GM23338 (cell line): ENCODE measurements at regions not wholly inside any gene's neighbourhood (a gene's known extent, or its start where the extent isn't known, plus 50 kb on each side); places are given as distances from the start of the nearest gene placed in this dataset.
A peak's percentile ranks its signal among the peaks of the same experiment; 100 is the strongest.

ENCODE experiments used
- ATAC-seq: fragments of 200-7000 bp; cut with Tn5 transposase; 3 replicates; pipeline ENCODE4 v1.9.1; 2020
- DNase-seq: peaks from one replicate; pipeline ENCODE4 v3.0.0-alpha.2; 2015; ENCODE audit warnings: low spot score
- H2AFZ ChIP-seq: fragments of 200-600 bp; sonication (generic); 2 replicates; pipeline ENCODE4 v1.8.0; 2016; ENCODE audit warnings: antibody characterized with exemption, mild to moderate bottlenecking, moderate library complexity
- H3F3A ChIP-seq: fragments of 200-600 bp; sonication (generic); replicated peaks from 2 replicates; pipeline ENCODE4 v1.8.0; 2017; ENCODE audit warnings: antibody characterized with exemption, mixed run types, low read depth
- H3K27ac ChIP-seq: fragments of 200-600 bp; sonication (generic); 2 replicates; pipeline ENCODE4 v1.6.1; 2016; ENCODE audit warnings: low read depth
- H3K27me3 ChIP-seq: fragments of 200-600 bp; sonication (generic); 2 replicates; pipeline ENCODE4 v1.8.0; 2016; ENCODE audit warnings: mild to moderate bottlenecking, mixed run types, moderate library complexity; ENCODE audit not compliant: insufficient read depth
- H3K36me3 ChIP-seq: fragments of 200-600 bp; sonication (generic); 2 replicates; pipeline ENCODE4 v1.8.0; 2016; ENCODE audit warnings: mild to moderate bottlenecking; ENCODE audit not compliant: insufficient read depth
- H3K4me1 ChIP-seq: fragments of 200-600 bp; sonication (generic); 2 replicates; pipeline ENCODE4 v1.8.0; 2016; ENCODE audit warnings: mild to moderate bottlenecking, moderate library complexity; ENCODE audit not compliant: insufficient read depth
- H3K4me2 ChIP-seq: fragments of 200-600 bp; sonication (generic); 2 replicates; pipeline ENCODE4 v1.7.1; 2017; ENCODE audit warnings: mixed run types
- H3K4me3 ChIP-seq: fragments of 200-600 bp; sonication (generic); 2 replicates; pipeline ENCODE4 v1.6.1; 2016; ENCODE audit warnings: mixed run types
- H3K79me2 ChIP-seq: fragments of 200-600 bp; sonication (generic); replicated peaks from 2 replicates; pipeline ENCODE4 v1.8.0; 2017; ENCODE audit warnings: mild to moderate bottlenecking; ENCODE audit not compliant: insufficient read depth
- H3K9me2 ChIP-seq: fragments of 200-600 bp; sonication (generic); 2 replicates; pipeline ENCODE4 v1.8.0; 2017; ENCODE audit not compliant: insufficient read depth
- H4K20me1 ChIP-seq: fragments of 200-600 bp; sonication (generic); replicated peaks from 2 replicates; pipeline ENCODE4 v1.8.0; 2017; ENCODE audit warnings: mild to moderate bottlenecking; ENCODE audit not compliant: insufficient read depth
- H3K27ac Mint-ChIP-seq: 2 replicates; pipeline ENCODE4 v1.8.0; 2020; ENCODE audit warnings: inconsistent platforms, mild to moderate bottlenecking, moderate library complexity, mixed read lengths
- H3K27me3 Mint-ChIP-seq: 3 replicates; pipeline ENCODE4 v1.8.0; 2022; ENCODE audit warnings: low read depth, mild to moderate bottlenecking, moderate library complexity, mixed read lengths, inconsistent platforms; ENCODE audit not compliant: insufficient read depth, poor library complexity
- H3K36me3 Mint-ChIP-seq: 3 replicates; pipeline ENCODE4 v1.8.0; 2021; ENCODE audit warnings: low read depth, mild to moderate bottlenecking, inconsistent platforms, moderate library complexity, mixed read lengths
- H3K4me1 Mint-ChIP-seq: 3 replicates; pipeline ENCODE4 v1.8.0; 2020; ENCODE audit warnings: mild to moderate bottlenecking, inconsistent platforms, mixed read lengths
- H3K4me3 Mint-ChIP-seq: 3 replicates; pipeline ENCODE4 v1.8.0; 2021; ENCODE audit warnings: moderate library complexity, mild to moderate bottlenecking, inconsistent platforms, mixed read lengths
- H3K9me3 Mint-ChIP-seq: 3 replicates; pipeline ENCODE4 v1.8.0; 2020; ENCODE audit warnings: moderate library complexity, mild to moderate bottlenecking, inconsistent platforms, mixed read lengths
- EZH2 ChIP-seq: fragments of 200-600 bp; sonication (generic); IDR thresholded peaks from one replicate; pipeline ENCODE4 v1.8.0; 2017; ENCODE audit warnings: antibody characterized with exemption, mild to moderate bottlenecking, low read depth; ENCODE audit not compliant: unreplicated experiment
- EZH2phosphoT487 ChIP-seq: fragments of 200-600 bp; sonication (generic); IDR thresholded peaks from one replicate; pipeline ENCODE4 v1.8.1; 2018; ENCODE audit warnings: antibody characterized with exemption; ENCODE audit not compliant: unreplicated experiment
- JUNB ChIP-seq: IDR thresholded peaks from one replicate; pipeline ENCODE4 v1.6.1; 2016; ENCODE audit warnings: antibody characterized with exemption; ENCODE audit not compliant: unreplicated experiment
- NANOG ChIP-seq: IDR thresholded peaks from 2 replicates; pipeline ENCODE4 v1.6.1; 2016; ENCODE audit warnings: antibody characterized with exemption, borderline replicate concordance
- POLR2AphosphoS5 ChIP-seq: IDR thresholded peaks from 2 replicates; pipeline ENCODE4 v1.6.1; 2016; ENCODE audit warnings: antibody characterized with exemption, low read depth
- REST ChIP-seq: IDR thresholded peaks from one replicate; pipeline ENCODE4 v1.6.1; 2018; ENCODE audit warnings: antibody characterized with exemption; ENCODE audit not compliant: unreplicated experiment
- ZNF114 ChIP-seq: fragments of 250-450 bp; sonication (Bioruptor Pico); IDR thresholded peaks from 2 replicates; pipeline ENCODE4 v1.5.0; 2020; ENCODE audit warnings: mild to moderate bottlenecking, moderate library complexity
- TF ChIP-seq, protein P1 (sequence below): fragments of 250-450 bp; sonication (Bioruptor Pico); IDR thresholded peaks from 2 replicates; pipeline ENCODE4 v1.5.0; 2020; ENCODE audit warnings: mild to moderate bottlenecking, moderate library complexity
- TF ChIP-seq, protein P2 (sequence below), 2 experiments: fragments of 200-600 bp in 1 of 2; sonication (generic) in 1 of 2; conservative IDR thresholded peaks; 2 replicates each; pipeline versions ENCODE4 v1.5.1 to v1.6.1; 2016 to 2017; ENCODE audit warnings: antibody characterized with exemption in 2 of 2, low read depth in 2 of 2, mild to moderate bottlenecking in 2 of 2, moderate library complexity in 1 of 2

GRCh38 chr13:54357284-54357933, 1328.8 kb downstream of the OLFM4 start:
- TF ChIP-seq EZH2 (no peak), JUNB (no peak), ZNF114 (CRISPR knock-in tag) (peak; percentile 68; the same call in 1 of the 2 replicates), POLR2AphosphoS5 (no peak)
- TF ChIP-seq, protein P1, sequence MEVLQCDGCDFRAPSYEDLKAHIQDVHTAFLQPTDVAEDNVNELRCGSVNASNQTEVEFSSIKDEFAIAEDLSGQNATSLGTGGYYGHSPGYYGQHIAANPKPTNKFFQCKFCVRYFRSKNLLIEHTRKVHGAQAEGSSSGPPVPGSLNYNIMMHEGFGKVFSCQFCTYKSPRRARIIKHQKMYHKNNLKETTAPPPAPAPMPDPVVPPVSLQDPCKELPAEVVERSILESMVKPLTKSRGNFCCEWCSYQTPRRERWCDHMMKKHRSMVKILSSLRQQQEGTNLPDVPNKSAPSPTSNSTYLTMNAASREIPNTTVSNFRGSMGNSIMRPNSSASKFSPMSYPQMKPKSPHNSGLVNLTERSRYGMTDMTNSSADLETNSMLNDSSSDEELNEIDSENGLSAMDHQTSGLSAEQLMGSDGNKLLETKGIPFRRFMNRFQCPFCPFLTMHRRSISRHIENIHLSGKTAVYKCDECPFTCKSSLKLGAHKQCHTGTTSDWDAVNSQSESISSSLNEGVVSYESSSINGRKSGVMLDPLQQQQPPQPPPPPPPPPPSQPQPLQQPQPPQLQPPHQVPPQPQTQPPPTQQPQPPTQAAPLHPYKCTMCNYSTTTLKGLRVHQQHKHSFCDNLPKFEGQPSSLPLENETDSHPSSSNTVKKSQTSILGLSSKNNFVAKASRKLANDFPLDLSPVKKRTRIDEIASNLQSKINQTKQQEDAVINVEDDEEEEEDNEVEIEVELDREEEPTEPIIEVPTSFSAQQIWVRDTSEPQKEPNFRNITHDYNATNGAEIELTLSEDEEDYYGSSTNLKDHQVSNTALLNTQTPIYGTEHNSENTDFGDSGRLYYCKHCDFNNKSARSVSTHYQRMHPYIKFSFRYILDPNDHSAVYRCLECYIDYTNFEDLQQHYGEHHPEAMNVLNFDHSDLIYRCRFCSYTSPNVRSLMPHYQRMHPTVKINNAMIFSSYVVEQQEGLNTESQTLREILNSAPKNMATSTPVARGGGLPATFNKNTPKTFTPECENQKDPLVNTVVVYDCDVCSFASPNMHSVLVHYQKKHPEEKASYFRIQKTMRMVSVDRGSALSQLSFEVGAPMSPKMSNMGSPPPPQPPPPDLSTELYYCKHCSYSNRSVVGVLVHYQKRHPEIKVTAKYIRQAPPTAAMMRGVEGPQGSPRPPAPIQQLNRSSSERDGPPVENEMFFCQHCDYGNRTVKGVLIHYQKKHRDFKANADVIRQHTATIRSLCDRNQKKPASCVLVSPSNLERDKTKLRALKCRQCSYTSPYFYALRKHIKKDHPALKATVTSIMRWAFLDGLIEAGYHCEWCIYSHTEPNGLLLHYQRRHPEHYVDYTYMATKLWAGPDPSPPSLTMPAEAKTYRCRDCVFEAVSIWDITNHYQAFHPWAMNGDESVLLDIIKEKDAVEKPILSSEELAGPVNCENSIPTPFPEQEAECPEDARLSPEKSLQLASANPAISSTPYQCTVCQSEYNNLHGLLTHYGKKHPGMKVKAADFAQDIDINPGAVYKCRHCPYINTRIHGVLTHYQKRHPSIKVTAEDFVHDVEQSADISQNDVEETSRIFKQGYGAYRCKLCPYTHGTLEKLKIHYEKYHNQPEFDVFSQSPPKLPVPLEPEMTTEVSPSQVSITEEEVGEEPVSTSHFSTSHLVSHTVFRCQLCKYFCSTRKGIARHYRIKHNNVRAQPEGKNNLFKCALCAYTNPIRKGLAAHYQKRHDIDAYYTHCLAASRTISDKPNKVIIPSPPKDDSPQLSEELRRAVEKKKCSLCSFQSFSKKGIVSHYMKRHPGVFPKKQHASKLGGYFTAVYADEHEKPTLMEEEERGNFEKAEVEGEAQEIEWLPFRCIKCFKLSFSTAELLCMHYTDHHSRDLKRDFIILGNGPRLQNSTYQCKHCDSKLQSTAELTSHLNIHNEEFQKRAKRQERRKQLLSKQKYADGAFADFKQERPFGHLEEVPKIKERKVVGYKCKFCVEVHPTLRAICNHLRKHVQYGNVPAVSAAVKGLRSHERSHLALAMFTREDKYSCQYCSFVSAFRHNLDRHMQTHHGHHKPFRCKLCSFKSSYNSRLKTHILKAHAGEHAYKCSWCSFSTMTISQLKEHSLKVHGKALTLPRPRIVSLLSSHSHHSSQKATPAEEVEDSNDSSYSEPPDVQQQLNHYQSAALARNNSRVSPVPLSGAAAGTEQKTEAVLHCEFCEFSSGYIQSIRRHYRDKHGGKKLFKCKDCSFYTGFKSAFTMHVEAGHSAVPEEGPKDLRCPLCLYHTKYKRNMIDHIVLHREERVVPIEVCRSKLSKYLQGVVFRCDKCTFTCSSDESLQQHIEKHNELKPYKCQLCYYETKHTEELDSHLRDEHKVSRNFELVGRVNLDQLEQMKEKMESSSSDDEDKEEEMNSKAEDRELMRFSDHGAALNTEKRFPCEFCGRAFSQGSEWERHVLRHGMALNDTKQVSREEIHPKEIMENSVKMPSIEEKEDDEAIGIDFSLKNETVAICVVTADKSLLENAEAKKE, result peak; percentile 86
- Histone ChIP-seq H3K9me2 (no peaks in the 10 kb centered on the region), H2AFZ (no peak overlapping the region), H3K36me3 (no peaks in the 10 kb centered on the region), H3K27me3 (no peaks in the 10 kb centered on the region), H3K4me2 (peak overlapping the region; percentile 56), H3K4me1 (peaks cover 24% of the 10 kb centered on the region), H3K27ac (peak overlapping the region; percentile 83), H3K4me3 (peak overlapping the region; percentile 16; the same call in 1 of the 2 replicates), H3F3A (0 out of 2 replicates have a peak, but pooled peaks cover 6% of the 10 kb centered on the region), H4K20me1 (no peaks in the 10 kb centered on the region), H3K79me2 (no peaks in the 10 kb centered on the region)
- Mint-ChIP-seq H3K36me3 (peaks cover 25% of the 10 kb centered on the region), H3K9me3 (peaks cover 14% of the 10 kb centered on the region), H3K27ac (peak overlapping the region; percentile 95), H3K4me1 (peaks cover 34% of the 10 kb centered on the region), H3K4me3 (peak overlapping the region; percentile 45; the same call in 1 of the 3 replicates), H3K27me3 (no peaks in the 10 kb centered on the region)
- peak; percentile 34 for DNase-seq
- ATAC-seq, result peak; percentile 85

- Histone ChIP-seq H3K27me3 (no peaks in the 10 kb centered on the region), H4K20me1 (no peaks in the 10 kb centered on the region), H3K9me2 (no peaks in the 10 kb centered on the region), H2AFZ (no peak overlapping the region), H3F3A (0 out of 2 replicates have a peak, but pooled peaks cover 3% of the 10 kb centered on the region), H3K79me2 (no peaks in the 10 kb centered on the region), H3K27ac (no peak overlapping the region), H3K4me3 (no peak overlapping the region), H3K4me2 (no peak overlapping the region), H3K36me3 (no peaks in the 10 kb centered on the region), H3K4me1 (peaks cover 11% of the 10 kb centered on the region)
- H3K27me3 Mint-ChIP-seq, result no peaks in the 10 kb centered on the region
- DNase-seq (no peak), ATAC-seq (no peak)
- H3K4me3 Mint-ChIP-seq, result no peak overlapping the region
- H3K36me3 Mint-ChIP-seq, result peaks cover 23% of the 10 kb centered on the region
- H3K9me3 Mint-ChIP-seq, result peaks cover 14% of the 10 kb centered on the region
- H3K4me1 Mint-ChIP-seq, result peaks cover 17% of the 10 kb centered on the region
- no peak overlapping the region for H3K27ac Mint-ChIP-seq
- TF ChIP-seq, protein P2, sequence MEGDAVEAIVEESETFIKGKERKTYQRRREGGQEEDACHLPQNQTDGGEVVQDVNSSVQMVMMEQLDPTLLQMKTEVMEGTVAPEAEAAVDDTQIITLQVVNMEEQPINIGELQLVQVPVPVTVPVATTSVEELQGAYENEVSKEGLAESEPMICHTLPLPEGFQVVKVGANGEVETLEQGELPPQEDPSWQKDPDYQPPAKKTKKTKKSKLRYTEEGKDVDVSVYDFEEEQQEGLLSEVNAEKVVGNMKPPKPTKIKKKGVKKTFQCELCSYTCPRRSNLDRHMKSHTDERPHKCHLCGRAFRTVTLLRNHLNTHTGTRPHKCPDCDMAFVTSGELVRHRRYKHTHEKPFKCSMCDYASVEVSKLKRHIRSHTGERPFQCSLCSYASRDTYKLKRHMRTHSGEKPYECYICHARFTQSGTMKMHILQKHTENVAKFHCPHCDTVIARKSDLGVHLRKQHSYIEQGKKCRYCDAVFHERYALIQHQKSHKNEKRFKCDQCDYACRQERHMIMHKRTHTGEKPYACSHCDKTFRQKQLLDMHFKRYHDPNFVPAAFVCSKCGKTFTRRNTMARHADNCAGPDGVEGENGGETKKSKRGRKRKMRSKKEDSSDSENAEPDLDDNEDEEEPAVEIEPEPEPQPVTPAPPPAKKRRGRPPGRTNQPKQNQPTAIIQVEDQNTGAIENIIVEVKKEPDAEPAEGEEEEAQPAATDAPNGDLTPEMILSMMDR (conservative IDR thresholded peaks at IDR 0.05; ENCODE audit: low read depth in 2 of 2), result no peak
- no peak for TF ChIP-seq REST
- no peak for TF ChIP-seq EZH2phosphoT487
- no peak for TF ChIP-seq NANOG
Measured at GRCh38 chr13:54361460-54361859, 1332.8 kb downstream of the OLFM4 start.
